IPS DF 4.7 (cell line): ENCODE measurements at regions not wholly inside any gene's neighbourhood (a gene's known extent, or its start where the extent isn't known, plus 50 kb on each side); places are given as distances from the start of the nearest gene placed in this dataset.

Experiments
- DNase-seq: peaks from one replicate; pipeline ENCODE4 v3.0.0-alpha.2; 2013; ENCODE audit warnings: low spot score; ENCODE audit errors: extremely low read depth

DNA sequence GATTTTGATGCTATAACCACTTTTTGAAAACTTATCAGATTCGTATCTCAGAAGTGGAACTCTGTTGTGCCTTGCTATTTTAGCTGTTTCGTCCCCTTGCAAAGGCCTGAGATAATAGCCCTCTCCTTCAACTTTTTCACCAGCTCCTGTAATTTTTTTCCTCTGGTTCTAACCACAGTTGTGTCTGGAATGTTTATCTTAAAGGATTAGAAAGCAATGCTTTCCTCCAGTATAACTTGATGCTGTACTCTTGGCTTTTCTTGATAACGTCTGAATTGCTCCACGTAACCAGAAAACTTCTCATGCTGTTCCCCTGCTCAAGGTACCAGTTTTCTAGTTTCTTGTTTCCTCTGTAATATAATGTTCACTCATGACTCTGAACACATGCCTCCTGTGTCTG is 209.4 kb downstream of the DTWD2 start:
- no peak for DNase-seq

DNA sequence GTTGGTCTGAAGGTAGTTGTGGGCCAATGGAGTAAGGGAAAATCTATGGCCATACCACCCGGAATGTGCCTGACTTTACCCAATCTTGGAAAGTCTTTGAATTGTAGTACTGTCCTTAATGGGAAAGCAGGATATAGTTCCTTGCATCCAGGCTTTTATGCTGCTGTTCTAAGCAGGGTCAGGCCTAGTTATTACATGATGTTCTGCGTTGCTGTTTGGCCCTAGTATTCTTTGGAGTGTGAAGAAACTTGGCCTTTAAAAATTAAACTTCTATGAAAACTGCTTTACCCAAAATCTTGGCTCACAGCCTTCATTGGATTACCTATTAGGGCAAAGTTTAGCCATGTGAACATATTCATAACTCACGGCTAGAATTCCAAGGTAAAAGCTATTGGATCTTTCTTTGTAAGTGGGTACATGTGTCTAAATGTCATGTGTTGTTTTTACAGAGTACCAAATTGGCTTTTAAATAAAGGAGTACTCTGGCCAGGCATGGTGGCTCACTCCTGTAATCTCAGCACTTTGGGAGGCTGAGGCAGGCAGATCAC is 211.1 kb downstream of the DTWD2 start:
- no peak for DNase-seq

DNA sequence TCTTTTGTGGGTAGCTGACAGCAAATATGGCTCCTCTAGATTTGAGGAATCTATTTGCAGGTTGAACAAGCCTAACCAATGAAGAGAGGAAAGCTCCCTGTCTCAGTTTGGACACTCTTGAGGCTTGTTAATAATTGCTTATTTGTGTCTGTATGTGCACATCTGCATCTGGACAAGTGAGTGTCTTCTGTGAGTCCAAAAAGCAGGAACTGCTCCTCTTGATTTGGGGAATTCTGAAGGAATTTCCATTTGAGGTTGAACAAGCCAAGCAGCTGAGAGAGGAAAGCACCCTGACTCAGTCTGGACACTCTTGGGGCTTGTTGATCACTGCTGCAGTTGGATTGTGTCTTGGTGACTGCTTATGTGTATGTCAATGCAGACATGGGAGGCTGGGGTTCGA is 211.6 kb downstream of the DTWD2 start:
- DNase-seq, result no peak

DNA sequence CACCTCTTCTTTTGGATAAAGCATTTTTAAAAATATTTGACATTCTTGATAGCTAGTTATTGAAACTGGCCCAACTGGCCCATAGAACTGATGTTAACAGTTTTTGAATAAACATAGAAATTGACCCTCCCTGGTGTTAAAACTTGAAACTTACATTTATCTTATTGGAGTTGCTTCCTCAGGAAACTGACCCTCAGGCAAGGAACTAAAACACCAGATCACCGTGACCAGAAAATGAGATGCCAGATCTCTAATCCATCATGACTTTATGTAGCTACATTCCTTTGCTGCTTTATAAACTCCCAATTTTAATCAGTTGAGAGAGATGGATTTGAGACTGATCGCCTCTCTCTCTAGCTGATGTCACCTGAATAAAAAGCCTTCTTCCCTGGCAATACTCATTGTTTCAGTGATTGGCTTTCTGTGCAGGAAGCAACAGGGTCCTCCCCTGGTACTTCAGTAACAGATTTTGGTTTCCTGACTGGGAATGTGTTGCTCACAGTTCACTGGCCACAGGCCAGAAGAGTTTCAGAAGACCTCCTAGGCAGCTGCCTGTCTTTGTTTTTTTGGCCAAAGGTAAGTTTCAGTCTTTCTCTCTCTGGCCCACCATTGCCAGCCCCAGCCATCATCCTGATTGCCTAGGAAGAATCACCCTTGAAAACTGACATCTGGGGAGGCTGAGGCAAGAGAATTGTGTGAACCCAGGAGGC is 212.4 kb downstream of the DTWD2 start:
- no peak for DNase-seq

DNA sequence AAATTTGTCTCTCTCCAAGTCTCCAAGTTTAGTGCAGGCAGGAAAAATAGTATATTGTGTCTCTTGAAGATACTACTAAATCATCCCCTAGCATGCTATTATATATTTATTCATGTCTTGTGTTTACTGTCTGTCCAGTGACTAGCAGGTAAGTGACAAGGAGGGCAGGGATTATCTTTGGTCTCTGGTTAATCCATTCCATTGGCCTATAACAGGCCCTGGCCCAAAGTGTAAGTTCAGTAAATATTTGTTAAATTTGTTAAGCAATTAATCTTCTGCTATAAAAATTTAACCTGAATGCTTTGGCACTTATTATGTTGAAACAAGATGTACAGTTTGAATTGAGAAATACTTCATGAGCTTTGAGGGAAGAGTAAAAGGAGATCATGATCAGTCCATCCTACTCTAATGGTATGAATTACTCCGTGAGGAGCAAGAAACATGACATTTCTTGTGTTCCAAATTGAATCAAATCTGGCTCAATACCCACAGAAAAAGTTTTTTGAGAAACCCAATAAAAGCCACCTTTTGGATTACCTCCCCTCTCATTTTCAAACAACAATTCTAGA is 219.7 kb downstream of the DTWD2 start:
- DNase-seq, result no peak

DNA sequence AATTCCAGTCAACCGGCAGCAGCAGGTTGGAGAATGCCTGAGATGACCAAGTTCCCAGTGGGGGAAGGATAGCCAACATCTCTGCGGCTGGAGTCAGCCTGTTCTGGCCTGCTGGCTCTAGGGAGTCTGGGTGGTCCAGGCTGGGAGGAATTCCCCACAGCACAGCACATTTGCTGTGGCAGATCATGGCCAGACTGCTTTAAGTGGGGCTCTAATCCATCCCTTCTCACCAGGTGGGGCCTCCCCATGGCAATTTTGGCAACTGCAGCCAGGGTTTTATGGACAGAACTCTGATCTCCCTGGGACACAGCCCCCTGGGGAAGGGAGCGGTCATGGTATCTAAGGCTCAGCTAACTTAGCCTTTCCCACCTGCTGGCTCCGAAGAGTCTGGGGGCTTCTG is 226.1 kb downstream of the DTWD2 start:
- no peak for DNase-seq

DNA sequence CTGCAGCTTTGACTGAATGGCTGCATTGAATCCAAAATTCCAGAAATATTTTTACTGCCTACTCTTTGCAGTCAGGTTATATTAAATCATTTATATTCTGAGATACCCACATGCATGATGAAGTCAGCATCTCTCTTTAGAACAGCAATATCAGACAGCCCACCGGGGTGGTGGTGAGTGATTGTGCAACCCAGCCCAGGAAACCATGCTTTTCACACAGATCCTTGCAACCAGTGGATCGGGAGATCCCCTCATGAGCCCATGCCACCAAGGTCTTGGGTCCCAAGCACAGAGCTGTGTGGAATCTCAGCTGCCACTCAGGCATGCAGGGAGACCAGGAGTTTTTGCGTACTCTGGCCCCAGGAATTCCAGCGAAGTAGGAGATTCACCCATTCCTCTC is 226.5 kb downstream of the DTWD2 start:
- DNase-seq, result no peak

DNA sequence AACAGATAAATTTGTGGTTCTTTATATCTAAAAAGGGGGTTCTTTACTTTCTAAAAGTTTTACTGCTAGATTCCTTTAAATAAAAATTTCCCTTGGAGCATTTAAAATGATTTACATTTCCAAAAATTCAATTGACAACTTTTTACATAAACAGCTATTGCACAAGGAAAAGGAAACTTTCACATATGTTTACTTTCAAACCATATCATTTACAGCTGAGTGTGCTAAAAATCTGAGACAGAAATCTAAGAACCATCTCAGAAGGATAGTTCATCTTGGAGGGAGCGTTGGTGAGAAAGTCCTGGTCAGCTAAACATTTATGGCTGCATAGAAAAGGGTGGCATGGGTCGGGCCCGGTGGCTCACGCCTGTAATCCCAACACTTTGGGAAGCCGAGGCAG is 235.4 kb downstream of the DTWD2 start:
- no peak for DNase-seq

DNA sequence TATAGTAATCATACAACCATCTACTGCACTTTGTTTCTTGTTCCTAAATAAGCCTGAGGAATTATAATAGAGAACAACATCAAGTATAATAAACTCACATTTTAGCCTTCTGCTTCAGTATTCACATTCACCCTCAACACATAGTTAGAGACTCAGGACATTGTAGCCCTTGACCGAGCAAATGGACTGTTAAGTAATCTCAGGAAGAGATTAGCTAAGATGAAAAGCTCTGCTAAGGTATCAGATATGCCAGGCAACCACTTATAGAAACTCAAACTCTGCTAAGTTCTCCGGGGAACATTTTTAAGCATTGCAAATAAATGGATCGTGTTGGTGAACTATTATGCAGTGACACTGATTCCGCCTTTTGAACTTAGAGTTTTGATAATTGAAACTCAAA is 252.0 kb downstream of the DTWD2 start:
- DNase-seq, result no peak

DNA sequence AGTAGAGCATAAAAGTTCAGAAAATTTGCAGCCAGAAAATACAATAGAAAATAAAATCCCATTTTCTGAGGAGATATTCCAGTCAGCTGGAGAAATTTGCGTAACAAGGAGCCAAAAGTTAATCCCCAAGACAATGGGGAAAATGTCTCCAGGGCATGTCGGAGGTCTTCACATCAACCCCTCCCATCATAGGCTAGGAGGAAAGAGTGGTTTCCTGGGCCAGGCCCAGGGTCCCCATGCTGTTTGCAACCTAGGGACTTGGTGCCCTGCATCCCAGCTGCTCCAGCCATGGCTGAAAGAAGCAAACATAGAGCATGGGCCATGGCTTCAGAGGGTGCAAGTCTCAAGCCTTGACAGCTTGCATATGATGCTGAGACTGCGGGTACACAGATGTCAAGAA is 255.0 kb downstream of the DTWD2 start:
- DNase-seq, result no peak

DNA sequence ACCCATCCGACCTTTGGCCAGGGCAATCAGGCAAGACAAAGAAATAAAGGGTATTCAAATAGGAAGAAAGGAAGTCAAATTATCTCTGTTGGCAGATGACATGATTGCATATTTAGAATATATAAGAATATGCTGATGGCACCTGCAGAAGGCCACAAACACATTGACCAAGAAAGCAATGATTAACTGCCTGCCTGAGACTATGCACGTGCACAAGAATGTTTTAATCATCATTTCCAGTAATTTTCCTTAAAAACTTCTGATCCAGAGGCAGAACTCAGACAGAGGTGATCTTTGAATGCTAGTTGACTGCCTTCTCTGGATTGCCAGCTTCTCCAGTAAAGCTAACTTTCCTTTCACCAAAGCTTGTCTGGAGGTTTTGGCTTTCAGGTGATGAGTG is 260.2 kb downstream of the DTWD2 start:
- DNase-seq, result no peak

DNA sequence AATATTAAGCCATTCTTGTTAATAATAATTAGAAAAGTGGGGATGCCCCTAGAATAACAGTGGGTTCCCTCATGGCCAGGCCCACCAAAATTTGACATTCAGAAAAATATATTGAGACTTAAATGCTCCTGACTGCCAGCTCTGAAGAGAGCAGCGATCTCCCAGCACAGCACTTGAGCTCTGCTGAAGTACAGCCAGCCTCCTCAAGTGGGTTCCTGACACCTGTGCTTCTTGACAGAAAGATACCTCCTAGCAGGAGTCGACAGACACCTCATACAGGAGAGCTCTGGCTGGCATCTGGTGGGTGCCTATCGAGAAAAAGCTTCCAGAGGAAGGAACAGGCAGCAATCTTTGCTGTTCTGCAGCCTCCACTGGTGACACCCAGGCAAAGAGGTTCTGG is 261.5 kb downstream of the DTWD2 start:
- no peak for DNase-seq

DNA sequence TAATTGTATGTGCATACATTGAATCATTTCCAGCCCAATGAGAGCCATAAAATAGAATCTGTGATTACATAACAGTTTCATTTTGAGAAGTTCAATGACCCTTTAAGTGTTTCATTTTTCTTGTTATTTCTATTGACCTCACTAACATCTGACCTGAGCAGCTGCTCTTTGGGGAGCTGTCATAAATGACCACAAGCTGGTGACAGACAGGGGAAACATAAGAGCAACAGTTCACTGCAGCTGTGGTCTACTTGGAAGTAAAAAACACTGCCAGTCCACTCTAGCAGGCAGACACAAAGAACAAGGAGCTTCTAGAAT is 265.4 kb downstream of the DTWD2 start:
- no peak for DNase-seq

DNA sequence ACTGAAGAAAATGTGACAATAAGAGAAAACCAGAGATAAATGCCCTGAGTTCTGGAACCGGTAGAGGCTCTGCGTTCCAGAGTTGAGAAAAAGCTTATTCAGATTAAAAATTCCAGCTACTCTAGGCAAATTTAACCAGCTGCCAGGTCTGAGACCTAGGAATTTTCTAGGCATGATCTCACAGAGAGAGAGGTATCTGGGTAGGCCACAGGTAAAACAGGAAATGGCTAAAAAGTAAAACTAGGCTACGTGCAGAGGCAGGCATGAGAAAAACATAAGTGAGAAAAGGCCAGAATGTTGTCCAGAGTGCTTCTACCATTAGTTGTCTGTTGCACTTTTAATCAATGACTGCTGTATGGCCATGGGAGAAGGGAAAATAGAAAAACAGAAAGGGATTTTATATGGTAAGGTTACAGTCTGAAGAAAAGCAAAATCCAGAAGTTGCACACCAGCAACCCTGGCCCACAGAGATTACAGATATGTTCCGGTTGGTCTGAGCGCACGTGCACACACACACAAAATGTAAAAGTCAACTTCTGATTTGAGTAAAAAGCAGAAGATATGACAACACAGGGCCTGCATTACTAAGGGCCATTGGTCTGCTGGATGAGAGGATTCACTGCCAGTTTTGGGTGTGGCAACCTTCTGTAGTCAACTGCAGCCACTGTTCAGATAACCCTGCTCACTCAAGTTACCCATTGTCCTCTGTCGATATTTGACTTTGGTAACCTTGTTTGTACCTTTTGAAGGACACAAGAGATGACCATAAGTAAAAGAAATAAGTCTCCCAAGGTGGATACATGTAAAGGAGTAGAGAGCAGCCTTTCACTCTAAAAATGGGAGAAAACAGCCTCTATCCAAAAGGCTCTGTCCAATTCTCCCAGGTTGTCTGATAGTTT is 266.0 kb downstream of the DTWD2 start:
- no peak for DNase-seq

DNA sequence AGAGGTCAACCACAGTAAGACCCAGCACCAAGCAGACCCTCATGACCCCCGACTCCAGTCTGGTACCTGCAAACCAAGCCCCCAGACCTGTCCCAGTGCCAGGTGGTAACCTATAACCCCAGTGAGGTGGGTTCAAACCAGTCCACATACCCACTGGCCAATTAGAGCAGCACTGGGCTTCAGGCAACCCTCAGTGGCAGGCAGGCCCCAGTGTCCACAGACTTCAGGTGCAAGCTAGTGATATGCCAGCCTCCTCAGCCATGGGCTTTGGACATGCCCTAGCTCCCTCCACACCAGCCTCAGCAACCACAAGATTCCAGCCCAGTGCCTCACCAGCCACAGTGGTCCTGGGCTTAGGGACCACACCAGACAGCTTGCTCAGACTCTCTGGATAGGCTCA is 276.6 kb downstream of the DTWD2 start:
- no peak for DNase-seq

DNA sequence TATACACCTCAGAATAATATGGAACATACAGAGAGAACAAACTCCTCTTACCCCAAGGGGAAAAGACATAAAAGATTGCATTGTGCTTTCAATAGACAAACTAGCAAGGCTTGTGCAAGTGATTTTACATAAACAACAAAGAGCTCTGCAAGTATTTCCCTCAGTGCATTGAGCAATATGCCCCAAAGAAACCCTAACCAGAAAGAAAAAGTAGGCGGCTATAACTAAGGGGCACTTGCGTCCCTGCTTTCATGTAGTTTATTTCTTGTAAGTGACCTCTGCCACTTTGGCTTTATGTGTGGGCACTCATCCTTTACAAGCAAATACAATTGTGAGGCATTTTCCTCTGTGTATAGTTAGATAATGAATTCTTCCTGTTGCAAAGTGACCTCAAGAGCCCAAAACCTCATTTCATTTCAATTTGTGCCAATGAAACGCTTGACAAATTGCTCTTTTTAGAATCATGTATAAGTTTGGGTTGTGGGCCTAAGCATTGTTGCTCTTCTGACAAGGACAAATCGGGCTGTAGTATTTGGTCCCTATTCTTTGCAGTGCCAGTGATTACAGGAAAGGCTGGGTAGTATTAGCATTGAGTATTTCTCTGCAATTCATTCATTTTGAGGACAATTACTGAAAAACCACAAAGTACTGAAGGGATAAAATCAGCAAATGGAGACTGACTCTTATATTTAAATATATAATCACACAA is 282.2 kb downstream of the DTWD2 start:
- no peak for DNase-seq

DNA sequence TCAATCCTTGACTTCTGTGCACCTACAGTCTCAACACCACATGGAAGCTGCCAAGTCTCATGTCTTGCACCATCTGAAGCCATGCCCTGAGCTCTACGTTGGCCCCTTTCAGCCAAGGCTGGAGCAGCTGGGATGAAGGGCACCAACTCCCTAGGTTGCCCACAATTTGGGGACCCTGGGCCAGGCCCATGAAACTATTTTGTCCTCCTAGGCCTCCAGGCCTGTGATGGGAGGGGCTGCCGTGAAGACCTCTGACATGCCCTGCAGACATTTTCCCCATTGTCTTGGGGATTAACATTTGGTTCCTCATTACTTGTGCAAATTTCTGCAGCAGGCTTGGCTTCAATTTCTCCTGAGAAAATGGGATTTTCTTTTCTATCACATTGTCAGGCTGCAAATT is 285.1 kb downstream of the DTWD2 start:
- DNase-seq, result no peak

DNA sequence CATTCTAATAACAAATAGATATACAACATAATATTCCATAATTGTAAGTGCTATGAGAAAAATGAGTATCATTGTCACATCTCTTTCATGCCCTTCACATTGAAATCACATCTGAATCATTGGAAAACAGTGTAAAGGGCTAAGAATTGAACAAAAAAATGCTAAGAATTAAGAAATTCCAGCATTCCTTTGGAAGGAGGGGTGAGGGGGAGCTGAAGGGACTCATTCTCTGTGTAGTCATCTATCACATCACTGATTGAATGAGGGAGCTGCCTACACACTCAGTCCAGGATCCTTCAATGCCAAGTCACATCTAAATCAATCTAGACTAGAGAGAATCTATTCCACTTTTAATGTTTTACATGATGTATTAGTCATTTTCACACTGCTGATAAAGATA is 286.6 kb downstream of the DTWD2 start:
- DNase-seq, result no peak

DNA sequence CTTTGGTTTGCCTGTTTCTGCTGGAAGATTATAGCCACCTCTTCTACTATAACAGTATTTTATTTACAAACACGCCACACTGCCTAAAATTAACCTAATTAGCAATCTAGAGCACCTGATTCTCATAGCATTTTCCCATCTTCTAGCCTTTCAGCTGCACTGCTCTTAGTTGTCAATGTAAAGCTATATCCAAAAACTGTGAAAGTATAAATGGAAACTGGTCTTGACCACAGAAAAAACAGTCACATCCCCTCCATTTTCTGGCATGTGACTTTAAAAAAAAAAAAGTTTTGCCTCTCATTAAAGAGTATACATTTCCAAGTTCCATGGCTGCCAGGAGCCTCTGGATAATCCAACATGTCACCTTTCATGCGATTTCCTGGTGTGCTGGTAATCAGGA is 287.8 kb downstream of the DTWD2 start:
- DNase-seq, result no peak

DNA sequence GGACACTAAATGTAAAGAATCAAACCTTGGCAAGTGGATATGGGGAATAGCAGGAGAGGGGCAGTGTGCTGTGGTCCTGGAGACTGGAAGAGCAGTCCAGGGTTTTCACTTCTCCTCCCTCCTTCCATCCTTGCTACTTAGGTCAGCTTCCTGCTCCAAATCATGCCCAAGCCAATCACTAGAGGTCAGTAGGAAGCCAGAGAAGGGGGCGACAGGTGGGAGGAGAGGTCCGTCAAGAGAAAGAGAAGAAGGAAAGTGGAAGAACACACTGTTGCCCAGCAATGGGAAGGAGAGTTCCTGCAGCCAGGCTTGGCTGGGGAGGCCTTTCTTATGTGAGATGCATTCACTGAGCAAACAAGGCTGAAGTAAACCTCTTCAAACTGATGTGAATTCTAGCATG is 289.6 kb downstream of the DTWD2 start:
- DNase-seq, result no peak

DNA sequence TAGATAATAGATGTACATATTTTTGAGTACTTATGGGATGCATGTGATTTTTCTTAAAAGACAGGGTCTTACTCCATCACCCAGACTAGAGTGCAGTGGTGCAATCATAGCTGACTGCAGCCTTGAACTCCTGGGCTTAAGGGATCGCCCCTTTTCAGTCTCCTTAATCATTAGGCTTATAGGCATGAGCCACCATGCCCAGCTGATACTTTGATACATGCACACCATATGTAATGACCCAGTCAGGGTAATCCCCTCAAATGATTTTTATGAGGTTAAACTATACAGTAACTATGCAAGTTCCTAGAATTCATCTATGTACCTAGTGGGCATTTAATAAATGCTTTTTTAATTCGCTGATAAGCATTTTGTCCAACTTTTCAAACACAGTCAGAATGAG is 292.3 kb downstream of the DTWD2 start:
- DNase-seq, result no peak

DNA sequence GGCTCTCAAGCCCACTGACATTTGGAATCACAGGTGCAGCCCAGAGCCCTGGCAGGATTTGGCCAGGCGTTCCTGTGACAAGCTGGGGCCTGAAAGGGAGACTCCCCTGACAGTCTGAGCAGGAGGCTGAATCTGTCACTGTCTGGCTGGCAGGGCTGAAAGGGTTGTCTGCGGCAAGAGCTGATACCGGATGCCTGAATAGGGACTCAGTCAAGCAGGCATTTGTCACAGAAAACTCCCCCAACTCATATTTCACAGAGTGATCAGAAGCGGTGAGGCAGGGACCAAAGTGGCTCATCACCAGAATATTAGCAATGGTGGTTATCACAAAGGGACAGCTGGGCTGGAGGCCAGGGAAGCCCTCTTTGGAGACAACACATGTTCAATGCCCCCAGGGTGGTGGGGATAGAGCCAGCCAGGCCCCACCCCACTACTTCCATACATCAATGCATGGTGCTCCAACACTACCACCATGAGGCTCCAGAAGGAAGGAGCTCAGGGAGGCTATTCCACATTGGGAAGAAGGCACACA is 295.5 kb downstream of the DTWD2 start:
- no peak for DNase-seq
